ENCODE measurements at regions not wholly inside any gene's neighbourhood (a gene's known extent, or its start where the extent isn't known, plus 50 kb on each side); places are given as distances from the start of the nearest gene placed in this dataset.

GRCh38 chr1:238954865-238955264 lies 431.5 kb upstream of the CHRM3 start:
- TF ChIP-seq CTCF (tag by site-specific recombination; IDR thresholded peaks at IDR 0.05): no peak
- no peak for TF ChIP-seq ZNF146 (tag by site-specific recombination; IDR thresholded peaks at IDR 0.05)
- no peak for TF ChIP-seq ZBTB7A (tag by site-specific recombination; IDR thresholded peaks at IDR 0.05; ENCODE audit: low read depth)
- TF ChIP-seq KLF1 (tag by site-specific recombination; IDR thresholded peaks at IDR 0.05): no peak
- no peak for TF ChIP-seq ZNF624 (tag by site-specific recombination; IDR thresholded peaks at IDR 0.05)
- no peak for TF ChIP-seq ZIC2 (tag by site-specific recombination; IDR thresholded peaks at IDR 0.05)
- no peak for TF ChIP-seq ZSCAN30 (tag by site-specific recombination; IDR thresholded peaks at IDR 0.05)
